CD4-positive, alpha-beta T cell treated with Interleukin-10 for 1 hour (primary cell): ENCODE measurements at regions not wholly inside any gene's neighbourhood (a gene's known extent, or its start where the extent isn't known, plus 50 kb on each side); places are given as distances from the start of the nearest gene placed in this dataset.

Source experiments
- DNase-seq: peaks from one replicate; pipeline ENCODE4 v3.0.0-alpha.2; 2020

DNA sequence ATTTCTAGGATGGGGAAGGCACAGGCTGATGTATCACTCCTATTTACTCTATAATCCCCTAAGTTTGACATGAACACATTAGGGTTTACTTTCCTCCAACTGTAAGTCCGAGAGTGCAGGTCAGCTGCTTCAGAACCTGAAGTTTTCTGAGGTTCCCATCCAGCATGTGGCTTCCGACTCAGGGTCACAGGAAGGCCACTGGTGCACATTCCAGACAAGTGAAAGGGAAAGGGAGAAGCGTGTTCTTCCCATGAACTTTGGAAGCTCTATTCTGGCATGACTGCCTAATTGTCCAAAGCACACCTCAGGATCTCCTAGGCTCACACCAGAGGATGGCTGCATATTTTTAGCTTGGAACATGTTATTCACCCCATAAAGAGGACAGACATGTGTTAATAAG is 602.6 kb downstream of the SEMA5A start:
- no peak for DNase-seq

DNA sequence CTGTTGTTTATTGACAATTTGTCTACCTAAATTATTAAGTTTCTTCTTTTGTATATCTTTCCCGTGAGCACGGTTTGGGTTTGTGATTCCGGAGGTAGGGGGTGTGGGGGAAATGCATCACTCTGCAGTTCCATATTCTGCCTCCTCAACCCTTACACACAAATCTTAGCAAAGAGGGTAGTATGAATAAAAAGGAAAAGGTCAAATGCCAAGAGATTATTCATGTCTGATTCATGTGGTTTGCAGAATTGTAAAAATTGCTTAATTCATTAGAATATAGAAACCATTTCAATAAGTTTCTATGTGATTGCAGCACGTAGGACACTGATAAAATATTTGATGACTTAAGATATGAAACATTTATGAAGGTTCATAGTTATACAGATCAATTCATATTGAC is 601.9 kb downstream of the SEMA5A start:
- no peak for DNase-seq

DNA sequence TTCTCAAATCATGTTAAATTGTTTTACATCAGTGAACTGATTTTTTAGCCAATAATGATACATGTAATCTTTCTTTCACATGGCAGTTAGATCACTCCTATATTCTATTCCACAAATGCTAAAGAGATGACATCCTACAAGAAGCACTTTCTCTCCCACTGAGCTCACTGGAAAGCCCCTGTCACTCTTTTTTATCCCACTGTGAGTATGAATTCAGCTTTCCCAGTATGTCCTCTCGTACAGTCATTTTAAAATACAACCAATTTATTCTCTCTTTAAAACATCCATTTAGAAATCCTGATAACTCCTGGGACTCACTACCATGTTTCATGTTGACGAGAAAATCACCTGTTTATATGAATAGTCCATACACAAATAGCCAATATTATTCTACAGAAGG is 599.9 kb downstream of the SEMA5A start:
- DNase-seq: no peak

DNA sequence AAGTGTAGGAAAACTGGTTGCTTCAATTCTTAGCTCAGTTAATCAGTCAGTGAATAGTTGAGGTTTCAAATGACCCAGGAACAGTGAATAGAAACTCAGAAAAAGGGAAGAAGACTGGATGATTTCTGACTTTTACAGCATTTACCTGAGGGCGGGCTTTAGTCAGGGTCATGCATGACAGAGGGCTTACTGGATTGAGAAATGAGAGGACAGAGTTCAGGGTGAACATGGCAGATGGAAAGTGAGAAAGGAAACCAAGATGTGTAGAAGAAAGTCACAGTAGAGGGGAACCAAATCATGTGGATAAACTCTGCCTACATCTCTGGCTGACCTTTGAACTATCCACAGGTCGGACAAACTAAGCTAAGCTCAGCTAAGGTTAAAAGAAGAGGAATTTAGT is 596.0 kb downstream of the SEMA5A start:
- DNase-seq: no peak

DNA sequence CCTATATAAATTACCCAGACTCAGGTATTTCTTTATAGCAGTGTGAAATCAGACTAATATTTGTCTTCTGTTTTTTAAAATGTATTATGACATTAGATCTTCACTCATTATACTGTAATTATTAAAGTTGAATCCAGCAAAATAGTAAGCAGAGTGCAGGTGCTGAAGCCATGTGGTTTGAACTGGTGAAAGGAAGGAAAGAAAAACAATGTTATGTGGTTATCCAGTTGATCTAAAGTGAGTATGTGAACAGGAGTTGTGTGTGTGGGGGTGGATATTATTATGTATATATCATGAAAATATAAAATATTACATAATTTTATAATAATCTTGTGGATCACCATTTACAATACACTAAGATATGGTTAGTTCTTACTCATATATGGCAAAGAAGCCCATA is 593.7 kb downstream of the SEMA5A start:
- no peak for DNase-seq

DNA sequence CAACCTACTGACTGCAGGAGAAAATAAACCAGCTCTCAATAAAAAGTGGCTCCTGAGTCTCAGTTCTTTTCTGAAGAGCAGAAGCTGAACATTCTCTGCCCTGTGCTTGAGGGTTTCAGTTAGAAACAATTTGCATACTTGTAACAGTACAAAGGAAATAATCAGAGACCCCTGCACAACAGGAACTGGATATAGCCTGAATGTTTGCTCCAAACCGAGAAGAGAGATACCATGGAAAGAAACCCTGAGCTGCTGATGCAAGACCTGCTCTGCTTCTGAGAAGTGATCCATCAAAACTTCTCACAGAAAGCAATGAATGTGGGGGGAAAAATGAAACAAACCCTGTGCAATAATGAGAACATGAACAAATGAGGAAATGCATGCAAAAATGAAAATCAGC is 592.9 kb downstream of the SEMA5A start:
- no peak for DNase-seq

DNA sequence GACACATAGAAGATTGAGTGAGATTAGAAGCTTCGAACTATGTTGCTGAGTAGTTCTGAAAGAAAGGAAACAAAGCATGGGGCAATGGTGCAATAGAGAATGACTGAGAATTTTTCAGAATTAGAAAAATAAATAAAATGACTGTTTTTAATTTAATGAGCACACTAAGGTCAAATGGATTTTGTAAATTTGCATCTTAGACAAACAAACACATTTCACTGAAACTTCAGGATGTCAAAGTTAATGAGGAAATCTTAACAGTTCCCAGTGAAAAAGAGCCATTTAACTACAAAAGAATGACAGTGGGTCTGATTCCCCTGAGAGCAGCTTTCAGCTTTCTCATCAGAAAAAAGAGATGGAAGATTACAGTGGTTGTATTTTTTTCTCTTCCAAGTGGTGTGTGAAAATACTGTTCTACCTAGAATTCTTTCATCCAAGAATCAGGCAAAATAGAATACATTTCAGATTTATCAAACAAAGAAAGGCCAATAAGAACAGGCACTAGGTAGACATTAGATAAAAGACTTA is 591.9 kb downstream of the SEMA5A start:
- DNase-seq: no peak

DNA sequence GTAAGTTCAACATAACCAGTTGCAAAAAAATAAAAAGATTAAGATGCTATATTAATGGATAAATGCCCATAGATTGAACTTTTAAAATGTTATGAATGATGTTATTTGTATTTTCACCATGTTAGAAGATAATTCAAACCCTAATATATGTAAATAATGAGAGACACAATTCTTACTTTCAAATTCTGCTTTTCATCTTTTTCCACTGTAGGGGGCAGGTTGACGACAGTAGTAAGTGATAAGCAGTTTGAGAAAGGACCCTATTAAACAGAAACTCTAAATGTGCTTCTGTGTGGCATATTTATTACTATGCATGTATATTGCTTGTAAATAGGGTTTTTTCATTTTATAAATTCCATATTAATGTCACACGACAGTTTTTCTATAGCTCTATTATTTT is 591.1 kb downstream of the SEMA5A start:
- no peak for DNase-seq

DNA sequence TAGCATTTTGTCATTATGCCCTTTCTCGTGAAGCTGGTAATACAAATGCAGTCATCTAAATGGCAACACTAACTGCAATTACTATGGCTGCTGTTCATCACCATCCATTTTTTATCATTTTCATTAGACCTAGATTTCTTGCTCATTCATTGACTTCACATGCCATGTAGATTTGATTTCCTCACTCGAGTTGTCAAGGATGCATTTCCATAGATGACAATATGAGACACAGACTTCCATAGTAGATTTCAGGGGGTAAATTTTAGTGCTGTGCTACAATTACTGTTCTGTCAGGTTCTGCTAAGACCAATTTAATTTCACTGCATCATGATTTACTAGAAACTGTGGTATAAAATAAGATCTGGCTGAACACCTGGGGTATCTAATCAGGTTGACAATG is 589.2 kb downstream of the SEMA5A start:
- no peak for DNase-seq

DNA sequence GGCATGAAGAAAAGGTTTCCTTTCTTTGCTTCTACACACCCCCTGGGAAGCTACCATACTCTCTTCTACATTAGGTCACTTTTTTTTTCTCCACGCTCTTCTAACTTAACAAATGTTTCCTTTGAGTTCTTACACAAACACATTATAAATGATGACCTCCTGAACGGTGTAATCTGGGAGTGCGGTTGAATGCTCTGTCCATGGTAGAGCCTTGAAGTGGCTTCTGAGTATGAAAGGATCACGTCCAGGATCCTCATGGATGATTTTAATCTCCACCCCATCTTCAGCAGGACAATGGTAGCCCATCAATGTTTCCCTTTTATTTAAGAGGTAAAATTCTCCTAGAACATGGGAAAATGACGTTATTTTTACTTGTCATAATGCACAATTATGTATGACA is 587.3 kb downstream of the SEMA5A start:
- DNase-seq: no peak

DNA sequence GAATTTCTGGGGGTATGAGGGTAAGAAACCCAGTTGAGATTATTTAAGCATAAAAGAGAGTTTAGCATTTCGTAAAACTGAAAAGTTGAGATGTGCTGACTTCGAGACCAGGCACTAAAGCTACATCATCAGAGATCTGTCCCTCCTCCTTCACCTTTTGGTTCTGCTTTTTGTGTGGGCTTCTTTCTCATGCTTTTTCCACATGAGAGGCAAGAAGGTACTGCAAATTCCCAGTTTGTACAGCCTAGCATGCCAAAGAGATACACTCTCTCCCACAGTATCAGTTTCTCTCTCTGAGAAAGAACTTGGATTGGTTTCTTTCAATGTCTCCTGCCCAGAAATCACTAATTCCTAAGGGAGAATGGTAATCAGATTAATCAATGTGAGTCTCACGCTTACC is 584.7 kb downstream of the SEMA5A start:
- DNase-seq: no peak

DNA sequence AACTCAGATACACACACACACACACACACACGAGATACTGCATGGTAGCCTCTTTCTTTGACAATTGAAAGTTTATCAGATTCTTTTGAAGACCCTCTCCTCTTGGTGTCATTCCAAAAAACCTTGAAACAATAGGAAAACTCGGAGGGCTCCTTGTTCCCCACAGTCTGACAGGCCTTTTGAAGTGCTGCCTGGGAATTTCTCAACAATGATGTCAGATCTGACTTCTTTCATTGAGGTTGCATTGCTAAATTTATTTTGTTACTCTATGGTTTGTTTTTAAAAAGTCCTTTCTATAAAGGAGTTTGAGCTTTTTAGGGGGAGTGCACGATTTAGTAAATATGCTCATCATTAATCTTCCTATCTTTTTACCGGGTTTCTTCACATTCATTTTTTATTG is 583.9 kb downstream of the SEMA5A start:
- no peak for DNase-seq

DNA sequence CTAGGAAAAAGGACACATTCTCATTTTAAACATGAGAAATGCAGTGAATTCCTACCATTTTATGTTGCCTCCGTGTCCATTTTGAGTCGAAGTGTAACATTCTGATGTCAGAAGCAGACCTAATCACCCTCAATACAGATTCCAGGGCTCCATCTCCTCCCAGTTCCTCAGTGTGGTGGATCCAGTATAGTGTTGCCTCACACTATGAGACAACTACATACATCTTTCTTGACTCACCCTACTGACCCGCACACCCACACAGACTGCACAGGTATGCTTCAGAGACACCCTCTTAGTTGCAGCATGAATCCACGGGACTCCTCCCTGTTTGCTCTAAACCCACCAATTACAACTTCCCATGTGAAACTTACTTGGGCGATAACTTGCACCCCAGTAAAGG is 564.9 kb downstream of the SEMA5A start:
- DNase-seq: no peak

DNA sequence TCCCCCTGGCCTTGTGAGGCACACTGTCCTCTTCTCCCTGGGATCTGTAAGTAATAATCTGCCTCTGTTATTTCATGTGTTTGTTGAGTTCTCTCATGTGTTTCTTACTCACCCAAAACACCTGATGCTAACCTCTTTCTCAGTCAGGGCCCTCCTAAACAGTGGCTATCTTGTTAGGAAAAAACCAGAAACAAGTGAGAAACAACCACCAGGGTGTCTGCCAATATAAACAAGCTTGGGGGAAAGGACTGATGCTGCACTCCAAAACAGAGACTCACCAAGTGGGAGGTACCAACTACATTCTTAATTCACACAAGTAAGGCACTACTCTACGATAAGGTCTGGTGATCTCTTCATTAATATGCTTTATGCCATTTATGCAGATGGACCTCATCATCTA is 564.4 kb downstream of the SEMA5A start:
- no peak for DNase-seq

DNA sequence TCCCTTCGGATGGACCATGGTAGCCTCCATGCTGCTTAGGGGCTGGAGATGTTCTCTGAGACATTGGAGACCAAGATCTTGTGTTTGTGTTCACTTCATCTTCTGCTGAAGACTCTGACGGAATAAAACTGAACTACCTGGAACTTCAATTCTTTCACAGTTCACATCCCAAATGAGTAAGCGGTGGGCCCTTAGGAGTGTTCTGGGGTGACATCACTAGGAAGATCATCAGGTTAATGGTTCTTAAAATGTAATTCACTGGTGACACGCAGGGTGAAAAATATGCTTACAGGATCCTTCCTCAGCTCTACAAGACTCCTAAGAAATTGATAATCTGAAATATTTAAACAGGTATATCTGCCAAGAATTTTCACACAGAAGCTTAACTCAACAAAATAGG is 561.5 kb downstream of the SEMA5A start:
- DNase-seq: no peak
